Nephron progenitor cell (in vitro differentiated cells): ENCODE measurements at regions not wholly inside any gene's neighbourhood (a gene's known extent, or its start where the extent isn't known, plus 50 kb on each side); places are given as distances from the start of the nearest gene placed in this dataset.

ENCODE experiments used
- DNase-seq: peaks from one replicate; pipeline ENCODE4 v3.0.0; 2021
- H3K27ac Mint-ChIP-seq: 2 replicates; pipeline ENCODE4 v1.8.0; 2021; ENCODE audit warnings: mild to moderate bottlenecking, moderate library complexity, mixed read lengths
- H3K27me3 Mint-ChIP-seq: 2 replicates; pipeline ENCODE4 v1.8.0; 2021; ENCODE audit warnings: mild to moderate bottlenecking, low read depth, mixed read lengths; ENCODE audit not compliant: poor library complexity
- H3K36me3 Mint-ChIP-seq: 2 replicates; pipeline ENCODE4 v1.8.0; 2021; ENCODE audit warnings: low read depth, mixed read lengths
- H3K4me1 Mint-ChIP-seq: 2 replicates; pipeline ENCODE4 v1.8.0; 2021; ENCODE audit warnings: mixed read lengths
- H3K4me3 Mint-ChIP-seq: 2 replicates; pipeline ENCODE4 v1.8.0; 2021; ENCODE audit warnings: mild to moderate bottlenecking, moderate library complexity, mixed read lengths
- H3K9me3 Mint-ChIP-seq: 2 replicates; pipeline ENCODE4 v1.8.0; 2021; ENCODE audit warnings: mild to moderate bottlenecking, moderate library complexity, mixed read lengths
- TF ChIP-seq, protein P1 (sequence below): fragments of 200-600 bp; sonication (generic); IDR thresholded peaks from 2 replicates; pipeline ENCODE4 v1.5.0; 2021; ENCODE audit warnings: antibody characterized with exemption

- TF ChIP-seq, protein P1, sequence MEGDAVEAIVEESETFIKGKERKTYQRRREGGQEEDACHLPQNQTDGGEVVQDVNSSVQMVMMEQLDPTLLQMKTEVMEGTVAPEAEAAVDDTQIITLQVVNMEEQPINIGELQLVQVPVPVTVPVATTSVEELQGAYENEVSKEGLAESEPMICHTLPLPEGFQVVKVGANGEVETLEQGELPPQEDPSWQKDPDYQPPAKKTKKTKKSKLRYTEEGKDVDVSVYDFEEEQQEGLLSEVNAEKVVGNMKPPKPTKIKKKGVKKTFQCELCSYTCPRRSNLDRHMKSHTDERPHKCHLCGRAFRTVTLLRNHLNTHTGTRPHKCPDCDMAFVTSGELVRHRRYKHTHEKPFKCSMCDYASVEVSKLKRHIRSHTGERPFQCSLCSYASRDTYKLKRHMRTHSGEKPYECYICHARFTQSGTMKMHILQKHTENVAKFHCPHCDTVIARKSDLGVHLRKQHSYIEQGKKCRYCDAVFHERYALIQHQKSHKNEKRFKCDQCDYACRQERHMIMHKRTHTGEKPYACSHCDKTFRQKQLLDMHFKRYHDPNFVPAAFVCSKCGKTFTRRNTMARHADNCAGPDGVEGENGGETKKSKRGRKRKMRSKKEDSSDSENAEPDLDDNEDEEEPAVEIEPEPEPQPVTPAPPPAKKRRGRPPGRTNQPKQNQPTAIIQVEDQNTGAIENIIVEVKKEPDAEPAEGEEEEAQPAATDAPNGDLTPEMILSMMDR: no peak
- Mint-ChIP-seq H3K4me3 (no peak overlapping the region), H3K36me3 (no peaks in the 10 kb centered on the region), H3K27ac (no peak overlapping the region), H3K9me3 (no peaks in the 10 kb centered on the region), H3K27me3 (peaks cover 20% of the 10 kb centered on the region), H3K4me1 (peaks cover 34% of the 10 kb centered on the region)
- DNase-seq: no peak
These were observed 263.8 kb downstream of the NSG2 start for GRCh38 chr5:174309131-174309795.

- H3K4me1 Mint-ChIP-seq: peaks cover 34% of the 10 kb centered on the region
- DNase-seq: no peak
- H3K27ac Mint-ChIP-seq: no peak overlapping the region
- H3K9me3 Mint-ChIP-seq: no peaks in the 10 kb centered on the region
- TF ChIP-seq, protein P1: no peak
- H3K36me3 Mint-ChIP-seq: no peaks in the 10 kb centered on the region
- H3K4me3 Mint-ChIP-seq: peak overlapping the region; percentile 75
- peaks cover 25% of the 10 kb centered on the region for H3K27me3 Mint-ChIP-seq
These were observed 264.7 kb downstream of the NSG2 start for GRCh38 chr5:174310243-174310642.

DNA sequence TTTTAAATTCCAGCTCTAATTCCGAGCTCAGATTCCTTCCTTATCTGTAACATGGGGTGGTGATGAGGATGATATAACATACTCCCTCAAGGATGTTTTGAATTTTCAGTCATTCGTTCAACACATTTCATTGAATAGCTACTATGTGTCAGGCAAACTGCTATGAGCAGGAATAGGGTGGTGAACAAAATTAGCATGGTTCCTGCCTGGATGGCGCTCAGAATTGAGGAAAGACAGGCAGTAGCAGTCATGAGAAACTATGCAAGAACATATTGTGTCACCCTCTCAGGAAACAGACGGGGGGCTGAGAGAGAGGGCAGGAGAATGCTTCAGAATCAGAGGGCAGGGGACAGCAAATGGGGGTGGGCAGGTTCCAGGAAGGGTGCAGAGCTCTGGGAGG lies 265.2 kb downstream of the NSG2 start:
- TF ChIP-seq, protein P1: no peak
- Mint-ChIP-seq H3K36me3 (no peaks in the 10 kb centered on the region), H3K4me1 (peaks cover 32% of the 10 kb centered on the region), H3K27ac (no peak overlapping the region), H3K27me3 (peaks cover 29% of the 10 kb centered on the region), H3K9me3 (no peaks in the 10 kb centered on the region), H3K4me3 (peak overlapping the region; percentile 75)
- no peak for DNase-seq

- Mint-ChIP-seq H3K4me3 (peak overlapping the region; percentile 75), H3K9me3 (no peaks in the 10 kb centered on the region), H3K36me3 (no peaks in the 10 kb centered on the region), H3K27ac (no peak overlapping the region), H3K4me1 (peaks cover 28% of the 10 kb centered on the region), H3K27me3 (peaks cover 30% of the 10 kb centered on the region)
- TF ChIP-seq, protein P1: no peak
- DNase-seq: no peak
These were observed 265.6 kb downstream of the NSG2 start for GRCh38 chr5:174311121-174311520.

DNA sequence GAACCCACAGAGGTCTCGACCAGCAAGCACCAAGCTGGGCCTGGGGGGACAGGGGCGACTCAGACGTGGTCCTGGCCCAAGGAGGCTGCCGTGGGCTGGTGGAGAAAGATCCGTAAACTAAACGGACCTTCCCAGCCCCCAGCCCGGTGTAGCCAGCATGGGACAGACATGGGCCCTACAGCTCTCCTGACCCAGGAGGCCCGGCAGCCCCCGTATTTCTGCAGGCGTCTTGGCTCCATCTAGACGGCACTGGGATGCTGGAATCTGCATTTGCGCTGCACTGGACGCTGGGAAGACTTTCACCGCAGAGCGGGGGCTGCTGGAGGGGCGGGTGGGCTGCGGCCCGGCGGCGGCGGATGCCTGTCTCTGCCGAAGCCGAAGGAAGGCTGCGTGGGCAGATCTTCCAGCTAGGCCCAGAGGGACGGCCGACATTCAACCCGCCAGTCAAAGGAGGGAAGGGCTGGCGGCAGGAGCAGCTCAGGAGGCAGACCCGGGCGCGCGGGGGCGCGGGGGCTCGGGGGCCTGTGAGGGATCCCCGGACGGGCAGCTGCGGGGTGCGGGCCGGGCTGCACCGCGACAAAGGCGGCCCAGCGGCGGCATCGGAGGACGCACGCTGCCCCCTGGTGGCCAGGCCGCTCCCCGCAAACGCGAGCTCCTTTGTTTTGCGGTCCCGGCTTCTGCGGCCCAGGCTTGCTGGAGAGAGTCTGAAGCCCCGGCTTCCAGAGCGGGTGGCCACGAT lies 266.2 kb downstream of the NSG2 start:
- TF ChIP-seq, protein P1: peak; percentile 85
- H3K27me3 Mint-ChIP-seq: peaks cover 30% of the 10 kb centered on the region

DNA sequence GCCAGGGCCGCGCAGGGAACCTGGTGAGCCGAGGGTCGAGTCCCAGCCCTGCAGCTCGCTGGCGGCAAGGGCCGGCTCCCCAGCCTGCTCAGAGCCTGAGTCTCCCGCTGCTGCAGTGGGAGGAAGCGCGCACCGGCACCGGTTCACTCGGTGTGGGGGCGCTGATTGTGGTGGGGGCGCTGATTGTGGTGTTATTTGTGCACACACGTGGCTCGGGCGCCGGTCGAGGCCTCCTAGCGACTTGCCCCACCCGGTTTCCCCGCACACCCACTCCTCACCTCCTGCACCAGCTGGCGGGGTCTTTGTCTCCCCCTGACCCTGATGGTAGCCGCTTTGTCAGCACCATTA lies 266.7 kb downstream of the NSG2 start:
- H3K36me3 Mint-ChIP-seq: no peaks in the 10 kb centered on the region
- peak overlapping the region; percentile 56 for H3K4me3 Mint-ChIP-seq
- no peaks in the 10 kb centered on the region for H3K9me3 Mint-ChIP-seq
- TF ChIP-seq, protein P1: no peak
- H3K4me1 Mint-ChIP-seq: peaks cover 20% of the 10 kb centered on the region
- DNase-seq: no peak
- H3K27ac Mint-ChIP-seq: no peak overlapping the region
- peaks cover 30% of the 10 kb centered on the region for H3K27me3 Mint-ChIP-seq

More for the DNA sequence above, 266.2 kb downstream of the NSG2 start:
- Mint-ChIP-seq H3K4me1 (peaks cover 22% of the 10 kb centered on the region), H3K4me3 (peak overlapping the region; percentile 58), H3K9me3 (no peaks in the 10 kb centered on the region), H3K27ac (no peak overlapping the region), H3K36me3 (no peaks in the 10 kb centered on the region)
- DNase-seq: peak; percentile 94
